ENCODE measurements at regions not wholly inside any gene's neighbourhood (a gene's known extent, or its start where the extent isn't known, plus 50 kb on each side); places are given as distances from the start of the nearest gene placed in this dataset.

GRCh38 chr7:36029853-36030515 is 123.1 kb upstream of the EEPD1 start:
- no peak for DNase-seq (ENCODE audit: extremely low read depth, low read depth, low spot score)

- no peak for DNase-seq (ENCODE audit: extremely low read depth, low read depth, low spot score)
Observed at GRCh38 chr7:36032361-36032818, 120.7 kb upstream of the EEPD1 start.

GRCh38 chr7:36034020-36034419 is 119.0 kb upstream of the EEPD1 start:
- no peak for DNase-seq (ENCODE audit: extremely low read depth, low read depth, low spot score)

- no peak for DNase-seq (ENCODE audit: extremely low read depth, low read depth, low spot score)
Observed at GRCh38 chr7:36035186-36035585, 117.9 kb upstream of the EEPD1 start.

- no peak for DNase-seq (ENCODE audit: extremely low read depth, low read depth, low spot score)
Observed at GRCh38 chr7:36036590-36036989, 116.5 kb upstream of the EEPD1 start.

DNA sequence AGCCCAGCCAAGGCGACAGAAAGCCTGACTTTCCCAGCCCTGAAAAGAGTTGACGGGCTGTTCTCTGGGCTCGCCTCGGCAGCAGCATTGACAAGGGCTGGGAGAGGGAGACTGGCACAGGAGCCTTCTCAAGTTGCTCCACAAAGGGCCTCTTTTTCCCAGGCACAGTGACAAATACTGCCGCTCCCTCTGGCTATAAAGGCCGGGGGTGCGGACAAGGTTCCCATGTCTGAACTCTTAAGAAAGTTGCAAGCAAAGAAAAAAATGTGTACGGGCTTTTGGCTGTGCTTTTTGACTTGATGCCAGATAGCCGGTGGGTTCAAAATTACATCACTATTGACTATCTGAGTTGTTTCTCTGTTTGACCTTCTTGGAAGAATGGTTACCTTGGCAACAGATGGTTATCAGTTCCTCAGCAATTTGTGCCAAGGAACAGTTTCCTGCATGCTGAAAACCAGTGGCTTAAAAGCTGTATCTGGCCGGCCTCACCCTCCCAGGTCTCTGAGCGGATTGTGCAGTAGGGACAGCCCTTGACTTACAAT is 115.9 kb upstream of the EEPD1 start:
- DNase-seq (ENCODE audit: extremely low read depth, low read depth, low spot score), result peak; percentile 99

- no peak for DNase-seq (ENCODE audit: extremely low read depth, low read depth, low spot score)
Observed at GRCh38 chr7:36038063-36038721, 114.9 kb upstream of the EEPD1 start.

DNA sequence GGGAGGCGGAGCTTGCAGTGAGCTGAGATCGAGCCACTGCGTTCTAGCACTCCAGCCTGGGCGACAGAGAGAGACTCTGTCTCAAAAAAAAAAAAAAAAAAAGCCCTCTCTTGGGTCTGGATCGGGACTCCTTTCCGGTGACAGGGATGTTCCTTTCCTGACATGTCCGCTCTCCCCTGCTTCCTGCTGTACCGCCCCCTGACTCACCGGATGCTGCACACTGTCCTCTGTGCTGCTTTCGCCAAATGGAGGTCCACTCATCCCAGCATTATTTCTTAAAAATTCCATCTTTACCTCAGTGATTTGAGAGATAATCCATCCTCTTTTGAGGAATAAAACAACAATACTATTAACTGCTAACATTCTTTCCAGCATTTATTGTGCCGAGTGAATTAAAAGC is 113.8 kb upstream of the EEPD1 start:
- no peak for DNase-seq (ENCODE audit: extremely low read depth, low read depth, low spot score)

DNA sequence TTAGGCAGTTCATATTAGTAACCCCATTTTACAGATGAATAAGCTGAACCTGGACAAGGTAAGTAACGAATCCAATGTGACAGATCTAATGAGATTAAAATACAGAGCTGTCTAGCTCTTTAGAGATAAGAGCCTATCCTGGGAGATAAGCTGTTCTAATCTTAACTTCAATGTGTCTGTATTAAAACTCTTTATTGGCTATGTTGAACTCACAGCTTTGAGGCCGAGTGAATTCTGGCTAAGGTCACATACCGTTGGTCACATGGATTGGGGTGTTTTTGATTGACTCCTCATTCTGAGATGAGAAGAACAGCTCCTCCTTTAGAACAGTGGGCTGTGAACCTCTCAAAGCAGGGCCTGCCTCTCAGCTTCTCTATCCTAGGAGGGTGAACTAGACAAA is 113.4 kb upstream of the EEPD1 start:
- no peak for DNase-seq (ENCODE audit: extremely low read depth, low read depth, low spot score)

- no peak for DNase-seq (ENCODE audit: extremely low read depth, low read depth, low spot score)
Observed at GRCh38 chr7:36040679-36041078, 112.4 kb upstream of the EEPD1 start.

GRCh38 chr7:36044101-36044892 is 108.8 kb upstream of the EEPD1 start:
- no peak for DNase-seq (ENCODE audit: extremely low read depth, low read depth, low spot score)

DNA sequence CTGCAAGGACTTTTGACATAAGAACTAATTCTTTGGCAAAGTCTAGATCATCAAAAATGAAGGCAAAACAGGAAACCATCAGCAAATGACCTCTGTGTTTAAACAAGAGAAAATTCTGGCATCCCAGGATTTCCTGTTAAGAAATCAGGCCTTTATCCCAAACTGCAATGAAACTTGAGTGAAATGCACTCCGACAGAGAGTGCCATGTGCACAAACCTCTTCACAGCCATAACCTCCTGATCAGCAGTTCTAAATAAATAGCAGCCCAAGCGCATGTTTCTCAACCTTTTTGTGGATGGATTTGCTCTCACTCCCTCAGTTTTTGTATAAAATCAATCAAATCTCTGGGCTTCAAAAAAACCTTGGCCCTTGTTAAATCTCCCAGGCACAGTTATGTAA is 107.7 kb upstream of the EEPD1 start:
- no peak for DNase-seq (ENCODE audit: extremely low read depth, low read depth, low spot score)

DNA sequence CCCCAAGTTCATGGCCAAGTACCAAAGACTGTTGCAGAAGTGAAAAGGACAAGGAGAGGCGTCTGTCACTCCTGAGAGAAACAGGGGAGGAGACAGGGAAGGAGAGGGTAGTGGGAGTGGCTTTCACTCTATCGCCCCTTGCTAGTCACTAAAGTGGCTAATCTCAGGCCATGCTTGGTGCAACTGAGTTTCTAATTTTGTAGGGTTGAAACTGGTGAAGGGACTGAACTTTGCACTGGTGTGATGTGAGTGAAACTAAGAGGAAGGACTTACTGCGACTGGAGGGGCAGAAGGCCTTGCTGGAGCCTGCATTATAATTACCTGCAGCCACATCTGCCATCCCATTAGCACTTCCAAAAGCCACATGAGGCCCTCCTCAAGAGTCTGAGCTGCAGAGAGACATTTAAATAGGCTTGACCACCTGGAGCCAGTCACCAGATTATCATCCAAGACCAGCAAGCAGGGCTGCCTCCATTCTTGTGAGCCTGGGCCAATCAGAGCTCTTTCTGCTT is 107.2 kb upstream of the EEPD1 start:
- DNase-seq (ENCODE audit: extremely low read depth, low read depth, low spot score), result no peak

DNA sequence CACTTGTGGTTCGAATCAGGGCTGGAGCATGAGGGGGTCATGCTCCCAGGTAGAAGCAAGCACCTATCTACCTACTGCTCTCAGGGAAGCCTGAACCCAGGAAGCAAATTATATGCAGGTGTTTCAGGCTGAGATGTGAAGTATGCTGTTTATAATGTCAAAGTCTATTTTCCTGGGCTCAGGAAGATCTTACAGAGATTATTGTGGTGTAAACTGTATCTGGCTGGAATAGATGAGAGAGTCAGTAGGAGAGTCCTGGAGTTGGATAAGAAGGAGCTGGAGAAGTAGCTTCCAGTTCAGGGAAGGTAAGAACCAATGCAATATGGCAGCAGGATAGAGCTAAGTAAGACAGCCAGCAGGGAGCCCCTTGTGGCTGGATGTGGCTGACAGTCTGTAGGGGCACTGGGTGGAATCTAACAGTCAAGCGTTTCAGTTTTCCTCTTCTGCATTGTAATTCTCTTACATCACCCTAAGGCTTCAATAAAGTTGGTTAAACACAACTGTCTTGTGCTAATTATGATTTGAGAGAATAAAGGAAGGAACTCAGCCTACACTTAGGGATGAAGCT is 105.9 kb upstream of the EEPD1 start:
- DNase-seq (ENCODE audit: extremely low read depth, low read depth, low spot score), result no peak

GRCh38 chr7:36048141-36048901 is 104.7 kb upstream of the EEPD1 start:
- DNase-seq (ENCODE audit: extremely low read depth, low read depth, low spot score), result no peak

- DNase-seq (ENCODE audit: extremely low read depth, low read depth, low spot score), result no peak
Observed at GRCh38 chr7:36048902-36049240, 104.2 kb upstream of the EEPD1 start.

DNA sequence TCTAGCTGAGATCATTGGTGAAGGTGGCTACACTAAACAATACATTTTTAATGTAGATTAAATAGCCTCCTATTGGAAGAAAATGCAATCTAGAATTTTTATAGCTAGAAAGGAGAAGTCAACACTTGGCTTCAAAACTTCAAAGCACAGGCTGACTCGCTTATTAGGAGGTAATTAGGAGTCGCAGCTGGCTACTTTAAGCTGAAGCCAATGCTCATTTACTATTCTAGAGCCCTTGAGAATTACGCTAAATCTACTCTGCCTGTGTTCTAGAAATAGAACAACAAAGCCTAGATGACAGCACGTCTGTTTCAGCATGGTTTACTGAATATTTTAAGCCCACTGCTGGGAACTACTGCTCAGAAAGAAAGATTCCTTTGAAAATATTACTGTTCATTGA is 101.6 kb upstream of the EEPD1 start:
- no peak for DNase-seq (ENCODE audit: extremely low read depth, low read depth, low spot score)

DNA sequence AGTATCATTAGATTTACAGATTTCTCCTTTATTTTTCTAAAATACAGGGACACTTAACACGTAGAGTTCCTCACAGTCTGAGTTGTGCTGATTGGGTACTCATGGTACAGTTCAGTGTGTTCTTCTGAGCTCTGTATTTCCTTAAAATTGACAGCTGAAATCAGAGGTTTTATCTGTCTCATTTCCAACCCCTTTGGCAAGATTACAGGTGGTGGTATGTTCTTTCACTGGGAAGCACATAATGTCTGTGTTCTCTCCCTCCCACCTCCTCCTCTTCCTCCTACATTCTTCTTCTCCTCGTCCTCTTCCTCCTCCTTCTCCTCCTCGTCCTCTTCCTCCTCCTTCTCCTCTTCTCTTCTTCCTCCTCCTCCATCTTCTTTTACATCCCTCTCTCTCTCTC is 99.5 kb upstream of the EEPD1 start:
- DNase-seq (ENCODE audit: extremely low read depth, low read depth, low spot score), result no peak

DNA sequence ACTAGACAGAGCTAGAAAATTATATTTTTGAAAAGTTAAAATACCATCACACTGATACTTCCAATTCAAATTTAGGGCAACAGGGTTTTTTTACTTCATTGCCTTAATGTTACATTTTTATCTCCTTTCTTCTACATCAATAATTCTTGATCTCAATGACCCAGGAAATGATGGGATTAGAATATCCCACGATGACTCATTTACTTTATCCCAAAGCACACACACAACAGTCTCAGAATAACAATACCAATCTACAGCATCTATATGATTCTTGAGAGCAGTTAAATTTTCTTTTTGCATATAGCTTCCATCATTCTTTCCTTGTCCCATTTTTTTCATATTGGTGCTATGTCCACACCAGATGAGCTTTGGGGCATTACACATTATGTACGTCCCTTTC is 98.4 kb upstream of the EEPD1 start:
- DNase-seq (ENCODE audit: extremely low read depth, low read depth, low spot score), result no peak

- DNase-seq (ENCODE audit: extremely low read depth, low read depth, low spot score), result no peak
Observed at GRCh38 chr7:36055207-36055606, 97.8 kb upstream of the EEPD1 start.
